ENCODE measurements at regions not wholly inside any gene's neighbourhood (a gene's known extent, or its start where the extent isn't known, plus 50 kb on each side); places are given as distances from the start of the nearest gene placed in this dataset.
"Not testable (repeated sequence)": the region's sequence is repeated elsewhere in the genome, so short reads cannot be mapped to it uniquely, and the experiment has no call there.

DNA sequence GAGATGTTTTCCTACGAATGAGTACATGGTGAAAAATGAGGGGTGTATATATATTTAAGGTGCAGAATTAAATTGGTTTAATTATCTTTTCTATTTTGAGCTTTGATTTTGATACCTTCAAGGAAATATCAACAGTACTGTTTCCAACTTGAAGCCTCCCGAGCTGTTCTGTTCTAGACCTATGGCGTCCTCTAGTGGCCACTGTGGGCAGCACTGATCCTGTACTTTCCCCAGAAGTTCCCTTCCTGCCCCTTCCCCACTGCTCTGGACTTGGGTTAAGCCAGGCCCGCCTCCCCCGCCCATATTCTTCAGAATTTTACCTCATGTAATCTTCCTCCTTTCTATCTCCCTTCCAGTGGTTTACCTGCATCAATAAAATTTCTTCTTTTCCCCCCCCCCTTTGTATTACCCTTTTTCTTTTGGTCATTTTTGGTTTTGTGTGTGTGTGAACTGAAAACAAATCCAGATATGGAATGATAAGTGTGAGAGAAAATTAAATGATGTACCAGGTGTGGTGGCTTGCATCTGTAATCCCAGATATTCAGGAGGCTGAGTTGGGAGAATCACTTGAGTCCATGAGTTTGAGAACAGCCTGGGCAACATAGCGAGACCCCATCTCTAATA lies 1643.5 kb downstream of the TP53TG3F start:
- Histone ChIP-seq H3K27me3 (ENCODE audit: control insufficient read depth in 2 of 2, insufficient read depth in 1 of 2, low read length in 1 of 2) (no peaks in the 10 kb centered on the region), H3K4me3 (ENCODE audit: low read length in 2 of 2) (no peak overlapping the region), H3K36me3 (ENCODE audit: control insufficient read depth in 2 of 2, insufficient read depth in 2 of 2, low read length in 1 of 2) (no peaks in the 10 kb centered on the region), H3K27ac (ENCODE audit: low read depth in 1 of 2, low read length in 1 of 2) (no peak overlapping the region), H3K4me1 (ENCODE audit: control insufficient read depth in 2 of 2, insufficient read depth in 2 of 2, low read length in 2 of 2) (no peaks in the 10 kb centered on the region), H3K9me3 (ENCODE audit: control insufficient read depth in 2 of 2, insufficient read depth in 1 of 2, low read length in 1 of 2) (peaks cover 0 to 8% of the 10 kb centered on the region in 2 donors)
- DNase-seq (ENCODE audit: low read depth in 6 of 9, low spot score in 9 of 9), result no peak
- 51% methylated on average over 6 of the region's 6 CpGs for WGBS

GRCh38 chr16:35111772-35112171 lies 1652.4 kb downstream of the TP53TG3F start:
- H3K36me3 ChIP-seq (ENCODE audit: control insufficient read depth in 2 of 2, insufficient read depth in 2 of 2, low read length in 1 of 2); H3K27me3 ChIP-seq (ENCODE audit: control insufficient read depth in 2 of 2, insufficient read depth in 1 of 2, low read length in 1 of 2); DNase-seq (ENCODE audit: low read depth in 6 of 9, low spot score in 9 of 9); H3K9me3 ChIP-seq (ENCODE audit: control insufficient read depth in 2 of 2, insufficient read depth in 1 of 2, low read length in 1 of 2); H3K4me1 ChIP-seq (ENCODE audit: control insufficient read depth in 2 of 2, insufficient read depth in 2 of 2, low read length in 2 of 2); H3K4me3 ChIP-seq (ENCODE audit: low read length in 2 of 2); H3K27ac ChIP-seq (ENCODE audit: low read depth in 1 of 2, low read length in 1 of 2): not testable (repeated sequence)
- WGBS, result 86% methylated on average over 4 of the region's 4 CpGs

GRCh38 chr16:35131429-35131828 lies 1672.0 kb downstream of the TP53TG3F start:
- Histone ChIP-seq H3K27ac (ENCODE audit: low read depth in 1 of 2, low read length in 1 of 2) (no peak overlapping the region), H3K36me3 (ENCODE audit: control insufficient read depth in 2 of 2, insufficient read depth in 2 of 2, low read length in 1 of 2) (no peaks in the 10 kb centered on the region), H3K4me1 (ENCODE audit: control insufficient read depth in 2 of 2, insufficient read depth in 2 of 2, low read length in 2 of 2) (no peaks in the 10 kb centered on the region), H3K4me3 (ENCODE audit: low read length in 2 of 2) (no peak overlapping the region), H3K9me3 (ENCODE audit: control insufficient read depth in 2 of 2, insufficient read depth in 1 of 2, low read length in 1 of 2) (no peaks in the 10 kb centered on the region), H3K27me3 (ENCODE audit: control insufficient read depth in 2 of 2, insufficient read depth in 1 of 2, low read length in 1 of 2) (no peaks in the 10 kb centered on the region)
- 59% methylated on average over 4 of the region's 4 CpGs for whole genome bisulfite sequencing
- no peak for DNase-seq (ENCODE audit: low read depth in 6 of 9, low spot score in 9 of 9)

DNA sequence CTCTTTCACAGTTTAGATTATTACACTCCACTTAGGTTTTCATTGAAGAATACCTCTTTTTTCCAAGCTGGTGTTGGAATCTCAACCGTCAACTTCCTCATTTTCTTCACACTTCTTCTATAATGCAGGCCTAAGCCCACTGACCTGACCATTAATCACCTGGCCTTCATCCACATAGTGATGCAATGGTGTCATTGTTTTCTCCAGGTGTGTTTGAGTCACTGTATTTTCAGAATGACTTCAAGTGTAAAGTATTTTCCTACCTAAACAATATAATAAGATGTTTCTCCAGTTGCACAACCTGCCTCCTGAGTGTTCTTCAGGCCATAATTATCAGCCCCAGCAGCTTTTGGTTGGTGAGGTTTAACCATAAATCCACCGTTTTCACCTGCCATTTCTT lies 1675.1 kb downstream of the TP53TG3F start:
- no peak for DNase-seq (ENCODE audit: low read depth in 6 of 9, low spot score in 9 of 9)
- no peaks in the 10 kb centered on the region for H3K4me1 ChIP-seq (ENCODE audit: control insufficient read depth in 2 of 2, insufficient read depth in 2 of 2, low read length in 2 of 2)
- WGBS, result 28% methylated on average over 2 of the region's 2 CpGs
- no peak overlapping the region for H3K27ac ChIP-seq (ENCODE audit: low read depth in 1 of 2, low read length in 1 of 2)
- no peaks in the 10 kb centered on the region for H3K36me3 ChIP-seq (ENCODE audit: control insufficient read depth in 2 of 2, insufficient read depth in 2 of 2, low read length in 1 of 2)
- no peaks in the 10 kb centered on the region for H3K27me3 ChIP-seq (ENCODE audit: control insufficient read depth in 2 of 2, insufficient read depth in 1 of 2, low read length in 1 of 2)
- H3K4me3 ChIP-seq (ENCODE audit: low read length in 2 of 2), result no peak overlapping the region
- peaks cover 2 to 4% of the 10 kb centered on the region in 2 donors for H3K9me3 ChIP-seq (ENCODE audit: control insufficient read depth in 2 of 2, insufficient read depth in 1 of 2, low read length in 1 of 2)

DNA sequence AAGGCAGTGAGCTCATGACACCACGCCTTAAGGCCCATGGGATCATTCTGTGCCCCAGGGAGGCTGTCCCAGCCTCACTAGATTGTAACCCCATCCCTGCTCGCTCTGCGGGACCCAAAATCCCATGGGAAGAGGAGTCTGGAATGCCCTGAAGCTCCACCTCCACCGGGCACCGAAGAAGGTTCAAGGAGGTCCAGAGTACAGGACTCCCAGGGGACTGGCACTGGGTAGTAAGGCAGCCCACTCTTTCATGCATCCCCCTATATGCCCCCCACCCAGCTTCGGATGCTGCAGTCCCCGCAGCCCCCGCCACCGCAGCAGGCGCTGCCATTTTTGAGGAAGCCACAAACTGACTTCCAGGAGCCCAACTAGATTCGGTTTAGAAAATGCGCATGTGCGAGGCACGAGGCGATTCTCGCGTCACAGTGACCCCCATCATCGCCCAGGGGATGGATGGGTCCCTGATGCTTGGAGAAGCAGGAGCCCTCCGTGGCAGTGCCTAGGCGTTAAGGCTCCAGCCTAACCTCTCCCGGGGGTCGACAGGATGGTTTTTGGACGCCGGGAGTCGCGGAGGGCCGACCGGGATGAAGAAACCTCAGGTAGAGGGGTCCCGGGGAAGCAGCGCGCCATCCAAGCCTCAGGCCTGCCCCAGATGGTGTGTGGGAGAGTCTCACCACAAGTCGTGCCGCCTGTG lies 1681.0 kb downstream of the TP53TG3F start:
- peaks cover 22 to 37% of the 10 kb centered on the region in 2 donors for H3K9me3 ChIP-seq (ENCODE audit: control insufficient read depth in 2 of 2, insufficient read depth in 1 of 2, low read length in 1 of 2)
- H3K27me3 ChIP-seq (ENCODE audit: control insufficient read depth in 2 of 2, insufficient read depth in 1 of 2, low read length in 1 of 2), result no peaks in the 10 kb centered on the region
- H3K4me1 ChIP-seq (ENCODE audit: control insufficient read depth in 2 of 2, insufficient read depth in 2 of 2, low read length in 2 of 2), result no peaks in the 10 kb centered on the region
- no peak overlapping the region for H3K4me3 ChIP-seq (ENCODE audit: low read length in 2 of 2)
- no peaks in the 10 kb centered on the region for H3K36me3 ChIP-seq (ENCODE audit: control insufficient read depth in 2 of 2, insufficient read depth in 2 of 2, low read length in 1 of 2)
- 84% methylated on average over 33 of the region's 33 CpGs for WGBS
- no peak overlapping the region for H3K27ac ChIP-seq (ENCODE audit: low read depth in 1 of 2, low read length in 1 of 2)
- DNase-seq (ENCODE audit: low read depth in 6 of 9, low spot score in 9 of 9), result no peak

DNA sequence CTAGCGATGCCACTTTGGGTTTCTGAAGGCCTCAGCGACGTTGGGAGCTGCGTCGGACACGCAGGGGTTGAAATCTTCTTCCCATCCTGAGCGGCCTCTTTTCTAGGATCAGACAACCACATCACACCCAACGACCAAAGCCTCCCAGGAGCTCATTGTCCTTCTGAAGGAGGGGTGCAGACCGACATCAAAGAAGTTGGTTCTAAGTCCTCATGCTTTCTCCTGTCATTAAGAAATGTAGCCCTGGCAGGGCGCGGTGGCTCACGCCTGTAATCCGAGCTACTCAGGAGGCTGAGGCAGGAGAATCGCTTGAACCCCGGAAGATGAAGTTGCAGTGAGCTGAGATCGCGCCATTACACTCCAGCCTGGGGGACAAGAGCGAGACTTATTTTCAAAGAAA lies 1681.9 kb downstream of the TP53TG3F start:
- no peak overlapping the region for H3K27ac ChIP-seq (ENCODE audit: low read depth in 1 of 2, low read length in 1 of 2)
- H3K9me3 ChIP-seq (ENCODE audit: control insufficient read depth in 2 of 2, insufficient read depth in 1 of 2, low read length in 1 of 2), result peaks cover 25 to 45% of the 10 kb centered on the region in 2 donors
- no peaks in the 10 kb centered on the region for H3K36me3 ChIP-seq (ENCODE audit: control insufficient read depth in 2 of 2, insufficient read depth in 2 of 2, low read length in 1 of 2)
- no peak for DNase-seq (ENCODE audit: low read depth in 6 of 9, low spot score in 9 of 9)
- H3K4me3 ChIP-seq (ENCODE audit: low read length in 2 of 2), result no peak overlapping the region
- no peaks in the 10 kb centered on the region for H3K4me1 ChIP-seq (ENCODE audit: control insufficient read depth in 2 of 2, insufficient read depth in 2 of 2, low read length in 2 of 2)
- WGBS, result 85% methylated on average over 18 of the region's 18 CpGs
- no peaks in the 10 kb centered on the region for H3K27me3 ChIP-seq (ENCODE audit: control insufficient read depth in 2 of 2, insufficient read depth in 1 of 2, low read length in 1 of 2)

DNA sequence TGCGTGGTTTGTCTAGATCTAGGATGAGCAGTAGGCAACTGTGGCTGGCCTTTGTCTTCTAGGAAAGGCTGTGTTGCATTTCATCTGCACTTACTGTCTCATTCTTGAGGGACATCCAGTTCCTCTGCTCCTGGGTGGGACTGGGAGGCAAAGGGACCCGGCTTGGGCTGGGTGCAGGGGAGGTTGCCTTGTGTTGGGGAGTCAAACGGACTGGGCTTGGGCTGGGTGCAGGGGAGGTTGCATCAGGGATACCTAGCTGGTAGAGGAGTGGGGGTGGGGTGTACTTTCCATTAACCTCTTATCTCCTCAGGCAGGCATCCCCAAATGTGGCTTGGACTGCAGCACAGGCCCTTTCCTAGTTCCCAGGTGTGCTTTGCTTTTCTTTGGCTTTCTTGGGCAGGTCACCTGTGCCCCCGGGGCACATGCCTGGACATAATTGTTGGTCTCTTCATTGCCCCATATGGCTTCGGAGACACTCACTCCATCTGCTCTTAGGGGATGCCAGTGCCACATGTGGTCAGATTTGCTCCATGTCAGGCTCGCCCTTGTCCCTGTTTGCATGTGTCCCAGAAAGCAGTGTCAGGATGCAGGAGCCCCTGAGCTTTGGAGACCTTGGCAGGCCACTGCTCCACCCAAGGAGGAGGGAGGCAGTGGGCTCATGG lies 1682.9 kb downstream of the TP53TG3F start:
- DNase-seq (ENCODE audit: low read depth in 6 of 9, low spot score in 9 of 9), result no peak
- Histone ChIP-seq H3K27ac (ENCODE audit: low read depth in 1 of 2, low read length in 1 of 2) (no peak overlapping the region), H3K36me3 (ENCODE audit: control insufficient read depth in 2 of 2, insufficient read depth in 2 of 2, low read length in 1 of 2) (no peaks in the 10 kb centered on the region), H3K4me1 (ENCODE audit: control insufficient read depth in 2 of 2, insufficient read depth in 2 of 2, low read length in 2 of 2) (no peaks in the 10 kb centered on the region), H3K4me3 (ENCODE audit: low read length in 2 of 2) (no peak overlapping the region), H3K27me3 (ENCODE audit: control insufficient read depth in 2 of 2, insufficient read depth in 1 of 2, low read length in 1 of 2) (no peaks in the 10 kb centered on the region), H3K9me3 (ENCODE audit: control insufficient read depth in 2 of 2, insufficient read depth in 1 of 2, low read length in 1 of 2) (peaks cover 31 to 55% of the 10 kb centered on the region in 2 donors)
- whole genome bisulfite sequencing, result 68% methylated on average over 6 of the region's 6 CpGs

DNA sequence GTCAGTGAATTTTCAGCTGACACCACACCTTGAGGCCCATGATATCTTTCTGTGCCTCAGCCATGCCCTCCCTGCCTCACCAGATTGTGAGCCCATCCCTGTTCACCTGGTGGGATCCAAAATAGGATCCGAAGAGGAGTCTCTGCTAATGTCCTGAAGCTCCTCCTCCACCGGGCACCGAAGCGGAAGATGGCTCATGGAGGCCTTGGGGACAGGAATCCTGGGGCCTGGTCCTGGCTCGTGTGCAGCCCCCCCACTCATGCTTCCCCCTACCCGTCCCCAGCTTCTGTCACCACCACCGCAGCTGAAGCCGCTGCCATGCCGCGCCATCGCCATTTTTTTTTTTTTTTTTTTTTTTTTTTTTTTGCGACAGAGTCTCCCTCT lies 1683.4 kb downstream of the TP53TG3F start:
- WGBS, result 93% methylated on average over 11 of the region's 12 CpGs
- no peak for DNase-seq (ENCODE audit: low read depth in 6 of 9, low spot score in 9 of 9)
- Histone ChIP-seq H3K36me3 (ENCODE audit: control insufficient read depth in 2 of 2, insufficient read depth in 2 of 2, low read length in 1 of 2) (no peaks in the 10 kb centered on the region), H3K4me1 (ENCODE audit: control insufficient read depth in 2 of 2, insufficient read depth in 2 of 2, low read length in 2 of 2) (no peaks in the 10 kb centered on the region), H3K27ac (ENCODE audit: low read depth in 1 of 2, low read length in 1 of 2) (no peak overlapping the region), H3K4me3 (ENCODE audit: low read length in 2 of 2) (no peak overlapping the region), H3K27me3 (ENCODE audit: control insufficient read depth in 2 of 2, insufficient read depth in 1 of 2, low read length in 1 of 2) (no peaks in the 10 kb centered on the region), H3K9me3 (ENCODE audit: control insufficient read depth in 2 of 2, insufficient read depth in 1 of 2, low read length in 1 of 2) (peaks cover 31 to 57% of the 10 kb centered on the region in 2 donors)

- Histone ChIP-seq H3K4me1 (ENCODE audit: control insufficient read depth in 2 of 2, insufficient read depth in 2 of 2, low read length in 2 of 2) (no peaks in the 10 kb centered on the region), H3K27me3 (ENCODE audit: control insufficient read depth in 2 of 2, insufficient read depth in 1 of 2, low read length in 1 of 2) (no peaks in the 10 kb centered on the region), H3K9me3 (ENCODE audit: control insufficient read depth in 2 of 2, insufficient read depth in 1 of 2, low read length in 1 of 2) (peaks cover 34 to 70% of the 10 kb centered on the region in 2 donors), H3K36me3 (ENCODE audit: control insufficient read depth in 2 of 2, insufficient read depth in 2 of 2, low read length in 1 of 2) (no peaks in the 10 kb centered on the region), H3K4me3 (ENCODE audit: low read length in 2 of 2) (no peak overlapping the region), H3K27ac (ENCODE audit: low read depth in 1 of 2, low read length in 1 of 2) (no peak overlapping the region)
- no peak for DNase-seq (ENCODE audit: low read depth in 6 of 9, low spot score in 9 of 9)
- 80% methylated on average over 22 of the region's 22 CpGs for WGBS
Observed at GRCh38 chr16:35144212-35144932, 1685.0 kb downstream of the TP53TG3F start.
